Testis (tissue), 2 donors: ENCODE measurements at regions not wholly inside any gene's neighbourhood (a gene's known extent, or its start where the extent isn't known, plus 50 kb on each side); places are given as distances from the start of the nearest gene placed in this dataset.

ENCODE experiments used
- DNase-seq: peaks from one replicate; pipeline ENCODE4 v3.0.0-alpha.2; 2019
- H3K27ac ChIP-seq, 2 donors: fragments of 200-600 bp; sonication (generic); one replicate each; pipeline ENCODE4 v1.5.1; 2019
- H3K27me3 ChIP-seq: fragments of 200-600 bp; sonication (generic); one replicate; pipeline ENCODE4 v1.5.1; 2019
- H3K36me3 ChIP-seq: fragments of 200-600 bp; sonication (generic); one replicate; pipeline ENCODE4 v1.5.1; 2017; ENCODE audit warnings: low read depth; ENCODE audit errors: missing control alignments
- H3K4me1 ChIP-seq: fragments of 200-600 bp; sonication (generic); one replicate; pipeline ENCODE4 v1.5.1; 2019
- H3K4me3 ChIP-seq, 2 donors: fragments of 200-600 bp; sonication (generic); one replicate each; pipeline ENCODE4 v1.5.1; 2017 to 2019
- H3K9me3 ChIP-seq: fragments of 200-600 bp; sonication (generic); one replicate; pipeline ENCODE4 v1.5.1; 2017
- CTCF ChIP-seq, 3 experiments: fragments of 450-650 bp in 2 of 3; fragments of 200-600 bp in 1 of 3; sonication (generic) in 1 of 3; IDR thresholded peaks; one replicate each; pipeline ENCODE4 v1.5.1; 2016 to 2019; ENCODE audit warnings: antibody characterized with exemption in 3 of 3, mild to moderate bottlenecking in 2 of 3, moderate library complexity in 1 of 3
- POLR2A ChIP-seq: fragments of 450-650 bp; IDR thresholded peaks from one replicate; pipeline ENCODE4 v1.6.1; 2017; ENCODE audit warnings: antibody characterized with exemption, mild to moderate bottlenecking, moderate library complexity
- WGBS, 2 donors: methylation state at CpG; one replicate each; pipeline ENCODE4 v1.1.5; 2018; 5-methylcytosine and 5-hydroxymethylcytosine counted together
- intact Hi-C: fragments of 100-400 bp; cut with DNase I; formaldehyde crosslinking; loops from one replicate; pipeline ENCODE4 v1.15.1; 2023; ENCODE audit warnings: low total_unique reads

- Histone ChIP-seq H3K4me1 (no peaks in the 10 kb centered on the region), H3K27ac (no peak overlapping the region), H3K27me3 (no peaks in the 10 kb centered on the region), H3K36me3 (no peaks in the 10 kb centered on the region), H3K4me3 (no peak overlapping the region), H3K9me3 (no peaks in the 10 kb centered on the region)
- TF ChIP-seq CTCF (IDR thresholded peaks at IDR 0.05): no peak
- TF ChIP-seq POLR2A: no peak
- no peak for DNase-seq
- intact Hi-C loops: no loop called here
- 54% methylated on average over 2 of the region's 2 CpGs for WGBS, 2 donors
These were observed 563.7 kb downstream of the PLCL1 start for GRCh38 chr2:198368089-198368488.

GRCh38 chr2:198362740-198363139 is 558.3 kb downstream of the PLCL1 start:
- no peaks in the 10 kb centered on the region for H3K27me3 ChIP-seq
- TF ChIP-seq POLR2A (no peak), CTCF (IDR thresholded peaks at IDR 0.05) (no peak)
- intact Hi-C loops: no loop called here

GRCh38 chr2:198359308-198359707 is 554.9 kb downstream of the PLCL1 start:
- no peak for DNase-seq
- Histone ChIP-seq H3K4me1 (no peaks in the 10 kb centered on the region), H3K4me3 (no peak overlapping the region), H3K9me3 (no peaks in the 10 kb centered on the region), H3K36me3 (no peaks in the 10 kb centered on the region), H3K27ac (no peak overlapping the region), H3K27me3 (no peaks in the 10 kb centered on the region)
- TF ChIP-seq POLR2A (no peak), CTCF (IDR thresholded peaks at IDR 0.05) (no peak)
- intact Hi-C loops: no loop called here
- WGBS, 2 donors: 72 to 90% methylated on average over 5 of the region's 5 CpGs

More at GRCh38 chr2:198362740-198363139, 558.3 kb downstream of the PLCL1 start:
- no peaks in the 10 kb centered on the region for H3K9me3 ChIP-seq
- H3K4me1 ChIP-seq: no peaks in the 10 kb centered on the region
- no peaks in the 10 kb centered on the region for H3K36me3 ChIP-seq
- H3K27ac ChIP-seq: no peak overlapping the region
- 69 to 72% methylated on average over 1 of the region's 1 CpG for WGBS, 2 donors
- no peak overlapping the region for H3K4me3 ChIP-seq
- no peak for DNase-seq

GRCh38 chr2:198356157-198356556 is 551.8 kb downstream of the PLCL1 start:
- no peak overlapping the region for H3K4me3 ChIP-seq
- H3K27ac ChIP-seq: no peak overlapping the region
- intact Hi-C loops: no loop called here
- no peak for TF ChIP-seq POLR2A
- TF ChIP-seq CTCF (IDR thresholded peaks at IDR 0.05): no peak
- no peaks in the 10 kb centered on the region for H3K36me3 ChIP-seq
- 85 to 86% methylated on average over 4 of the region's 4 CpGs for WGBS, 2 donors
- no peaks in the 10 kb centered on the region for H3K9me3 ChIP-seq
- no peaks in the 10 kb centered on the region for H3K4me1 ChIP-seq
- DNase-seq: no peak
- no peaks in the 10 kb centered on the region for H3K27me3 ChIP-seq

- no peak for TF ChIP-seq CTCF (IDR thresholded peaks at IDR 0.05)
- no peak for TF ChIP-seq POLR2A
- Histone ChIP-seq H3K36me3 (no peaks in the 10 kb centered on the region), H3K27me3 (no peaks in the 10 kb centered on the region), H3K4me1 (no peaks in the 10 kb centered on the region), H3K4me3 (no peak overlapping the region), H3K27ac (no peak overlapping the region), H3K9me3 (no peaks in the 10 kb centered on the region)
- intact Hi-C loops: no loop called here
- no peak for DNase-seq
- 63 to 66% methylated on average over 4 of the region's 4 CpGs for WGBS, 2 donors
These were observed 547.3 kb downstream of the PLCL1 start for GRCh38 chr2:198351647-198352046.
